ENCODE measurements at regions not wholly inside any gene's neighbourhood (a gene's known extent, or its start where the extent isn't known, plus 50 kb on each side); places are given as distances from the start of the nearest gene placed in this dataset.

DNA sequence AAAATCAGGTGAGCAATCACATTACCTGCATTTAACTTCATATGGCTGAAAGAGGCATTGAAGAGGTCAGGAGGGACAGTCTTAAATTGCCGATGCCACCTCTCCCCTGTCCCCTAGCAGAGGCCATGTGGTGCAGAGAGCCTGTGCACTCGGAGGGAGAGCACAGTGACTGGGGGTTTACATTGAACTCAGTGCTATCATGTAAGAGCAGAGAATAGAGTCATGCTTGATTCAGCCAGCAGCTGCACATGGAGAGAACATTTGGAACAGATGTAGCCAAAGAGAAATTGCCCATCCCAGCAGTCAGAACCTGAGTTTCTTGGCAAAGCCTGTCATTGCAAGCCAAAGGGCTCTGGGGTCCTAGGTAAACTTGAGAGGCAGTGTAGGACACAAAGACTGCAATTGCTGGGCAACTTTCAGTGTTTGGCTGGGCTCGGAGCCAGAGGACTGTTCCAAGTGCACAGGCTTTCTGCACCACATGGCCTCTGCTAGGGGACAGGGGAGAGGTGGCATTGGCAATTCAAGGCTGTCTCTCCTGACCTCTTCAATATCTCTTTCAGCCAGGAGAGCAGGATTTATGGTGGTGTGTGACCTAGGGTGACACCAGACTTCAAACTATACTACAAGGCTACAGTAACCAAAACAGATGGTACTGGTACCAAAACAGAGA is 267.1 kb downstream of the REEP3 start:
- TF ChIP-seq, protein P1, sequence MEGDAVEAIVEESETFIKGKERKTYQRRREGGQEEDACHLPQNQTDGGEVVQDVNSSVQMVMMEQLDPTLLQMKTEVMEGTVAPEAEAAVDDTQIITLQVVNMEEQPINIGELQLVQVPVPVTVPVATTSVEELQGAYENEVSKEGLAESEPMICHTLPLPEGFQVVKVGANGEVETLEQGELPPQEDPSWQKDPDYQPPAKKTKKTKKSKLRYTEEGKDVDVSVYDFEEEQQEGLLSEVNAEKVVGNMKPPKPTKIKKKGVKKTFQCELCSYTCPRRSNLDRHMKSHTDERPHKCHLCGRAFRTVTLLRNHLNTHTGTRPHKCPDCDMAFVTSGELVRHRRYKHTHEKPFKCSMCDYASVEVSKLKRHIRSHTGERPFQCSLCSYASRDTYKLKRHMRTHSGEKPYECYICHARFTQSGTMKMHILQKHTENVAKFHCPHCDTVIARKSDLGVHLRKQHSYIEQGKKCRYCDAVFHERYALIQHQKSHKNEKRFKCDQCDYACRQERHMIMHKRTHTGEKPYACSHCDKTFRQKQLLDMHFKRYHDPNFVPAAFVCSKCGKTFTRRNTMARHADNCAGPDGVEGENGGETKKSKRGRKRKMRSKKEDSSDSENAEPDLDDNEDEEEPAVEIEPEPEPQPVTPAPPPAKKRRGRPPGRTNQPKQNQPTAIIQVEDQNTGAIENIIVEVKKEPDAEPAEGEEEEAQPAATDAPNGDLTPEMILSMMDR (IDR thresholded peaks at IDR 0.05): no peak
- no peak for TF ChIP-seq POLR2A (IDR thresholded peaks at IDR 0.05)

Measured in body of pancreas (tissue), 4 donors.